Mucosa of descending colon (tissue), 3 donors: ENCODE measurements at regions not wholly inside any gene's neighbourhood (a gene's known extent, or its start where the extent isn't known, plus 50 kb on each side); places are given as distances from the start of the nearest gene placed in this dataset.

Source experiments
- ATAC-seq: fragments of 200-7000 bp; cut with Tn5 transposase; one replicate; pipeline ENCODE4 v1.9.1; 2020; ENCODE audit warnings: mild to moderate bottlenecking, moderate library complexity
- DNase-seq, 3 donors: peaks; one replicate each; pipeline ENCODE4 v3.0.0-alpha.2; 2020
- H3K36me3 ChIP-seq: fragments of 200-600 bp; one replicate; pipeline ENCODE4 v1.8.0; 2021; ENCODE audit warnings: low read depth, mild to moderate bottlenecking
- H3K4me1 ChIP-seq: fragments of 200-600 bp; one replicate; pipeline ENCODE4 v1.8.0; 2021; ENCODE audit warnings: low read depth, mild to moderate bottlenecking
- H3K4me3 ChIP-seq: fragments of 200-600 bp; one replicate; pipeline ENCODE4 v1.8.0; 2021; ENCODE audit warnings: mild to moderate bottlenecking
- H3K9me3 ChIP-seq: fragments of 200-600 bp; one replicate; pipeline ENCODE4 v1.8.0; 2021; ENCODE audit warnings: mild to moderate bottlenecking
- CTCF ChIP-seq: fragments of 200-600 bp; IDR thresholded peaks from one replicate; pipeline ENCODE4 v1.8.0; 2022; ENCODE audit warnings: antibody characterized with exemption, mild to moderate bottlenecking
- intact Hi-C, 2 donors: fragments of 100-400 bp; cut with DNase I in 1 of 2; cut with micrococcal nuclease in 1 of 2; formaldehyde crosslinking; loops; one replicate each; pipeline versions ENCODE4 v1.11.0 to v1.11.1; 2022; cut with DNase I, micrococcal nuclease
- donor health status: DM: no; HTN: no; CAD: no; lungs with moderate emphysema.
- donor health status: DM: no; HTN: no; CAD: no.
- donor health status: DM: no; HTN: yes; CAD: no.

- DNase-seq (no peak), ATAC-seq (no peak)
- H3K4me3 ChIP-seq: no peak overlapping the region
- H3K4me1 ChIP-seq: no peaks in the 10 kb centered on the region
- H3K36me3 ChIP-seq: no peaks in the 10 kb centered on the region
- TF ChIP-seq CTCF: no peak
- intact Hi-C loops: loop anchor here in 1 of 2 donors (10.0 kb wide), 1 partner anchor 75 kb away; no protein-coding TSS in a partner anchor
- no peaks in the 10 kb centered on the region for H3K9me3 ChIP-seq
Measured at GRCh38 chr16:86429663-86430062, 80.7 kb upstream of the FOXF1 start.

GRCh38 chr16:86430814-86431213 is 79.5 kb upstream of the FOXF1 start:
- no peaks in the 10 kb centered on the region for H3K9me3 ChIP-seq
- no peak for TF ChIP-seq CTCF
- no peak overlapping the region for H3K4me3 ChIP-seq
- intact Hi-C loops: loop anchor here in 1 of 2 donors (10.0 kb wide), 1 partner anchor 74 kb away; no protein-coding TSS in a partner anchor
- H3K4me1 ChIP-seq: no peaks in the 10 kb centered on the region
- peak; percentile 26 for ATAC-seq
- no peak for DNase-seq
- H3K36me3 ChIP-seq: no peaks in the 10 kb centered on the region

- TF ChIP-seq CTCF: no peak
- H3K9me3 ChIP-seq: no peaks in the 10 kb centered on the region
- no peaks in the 10 kb centered on the region for H3K4me1 ChIP-seq
- ATAC-seq (peak; percentile 7), DNase-seq (no peak)
- intact Hi-C loops: loop anchor here in 1 of 2 donors (10.0 kb wide), 1 partner anchor 73 kb away; no protein-coding TSS in a partner anchor
- H3K36me3 ChIP-seq: no peaks in the 10 kb centered on the region
- H3K4me3 ChIP-seq: no peak overlapping the region
Measured at GRCh38 chr16:86431540-86431939, 78.8 kb upstream of the FOXF1 start.

- Histone ChIP-seq H3K9me3 (no peaks in the 10 kb centered on the region), H3K4me3 (no peak overlapping the region), H3K36me3 (no peaks in the 10 kb centered on the region), H3K4me1 (no peaks in the 10 kb centered on the region)
- no peak for TF ChIP-seq CTCF
- ATAC-seq: no peak
- DNase-seq: no peak
- intact Hi-C loops: loop anchor here in 1 of 2 donors (10.0 kb wide), 1 partner anchor 73 kb away; no protein-coding TSS in a partner anchor
Measured at GRCh38 chr16:86432048-86432447, 78.3 kb upstream of the FOXF1 start.

GRCh38 chr16:86432691-86433090 is 77.6 kb upstream of the FOXF1 start:
- TF ChIP-seq CTCF: no peak
- Histone ChIP-seq H3K4me3 (no peak overlapping the region), H3K36me3 (no peaks in the 10 kb centered on the region), H3K4me1 (no peaks in the 10 kb centered on the region), H3K9me3 (no peaks in the 10 kb centered on the region)
- peak; percentile 50 to 73 (median 55) for DNase-seq
- intact Hi-C loops: loop anchor here in 1 of 2 donors (10.0 kb wide), 1 partner anchor 72 kb away; no protein-coding TSS in a partner anchor
- ATAC-seq: peak; percentile 47
